Hepatocyte (in vitro differentiated cells): ENCODE measurements at regions not wholly inside any gene's neighbourhood (a gene's known extent, or its start where the extent isn't known, plus 50 kb on each side); places are given as distances from the start of the nearest gene placed in this dataset.

Experiments
- EZH2 ChIP-seq: fragments of 200-600 bp; sonication (generic); IDR thresholded peaks from 2 replicates; pipeline ENCODE4 v1.6.1; 2016; ENCODE audit warnings: antibody characterized with exemption, mild to moderate bottlenecking, borderline replicate concordance
- TF ChIP-seq, protein P1 (sequence below): fragments of 200-600 bp; sonication (generic); IDR thresholded peaks from 2 replicates; pipeline ENCODE4 v1.5.1; 2016; ENCODE audit warnings: antibody characterized with exemption, mild to moderate bottlenecking; ENCODE audit not compliant: poor library complexity

DNA sequence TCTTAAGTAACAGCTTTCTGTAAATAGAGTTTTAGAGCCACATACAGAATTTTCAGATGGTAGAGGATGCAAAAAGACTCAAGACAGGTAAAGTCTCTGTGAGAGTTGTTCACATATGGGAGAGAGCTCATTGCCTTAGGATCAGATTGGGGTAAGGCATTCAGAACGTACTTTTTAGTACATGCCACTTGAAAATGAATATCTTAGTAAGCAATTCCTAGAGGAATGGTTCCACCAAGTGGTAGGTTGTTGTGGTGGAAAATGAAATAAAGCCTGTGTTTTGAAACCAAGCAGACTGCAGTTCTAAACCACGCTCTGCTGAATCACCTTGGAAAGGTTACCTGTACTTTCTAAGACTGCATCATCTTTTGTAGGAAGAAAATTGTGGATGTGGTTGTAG, 547.0 kb upstream of the LCORL start:
- TF ChIP-seq, protein P1, sequence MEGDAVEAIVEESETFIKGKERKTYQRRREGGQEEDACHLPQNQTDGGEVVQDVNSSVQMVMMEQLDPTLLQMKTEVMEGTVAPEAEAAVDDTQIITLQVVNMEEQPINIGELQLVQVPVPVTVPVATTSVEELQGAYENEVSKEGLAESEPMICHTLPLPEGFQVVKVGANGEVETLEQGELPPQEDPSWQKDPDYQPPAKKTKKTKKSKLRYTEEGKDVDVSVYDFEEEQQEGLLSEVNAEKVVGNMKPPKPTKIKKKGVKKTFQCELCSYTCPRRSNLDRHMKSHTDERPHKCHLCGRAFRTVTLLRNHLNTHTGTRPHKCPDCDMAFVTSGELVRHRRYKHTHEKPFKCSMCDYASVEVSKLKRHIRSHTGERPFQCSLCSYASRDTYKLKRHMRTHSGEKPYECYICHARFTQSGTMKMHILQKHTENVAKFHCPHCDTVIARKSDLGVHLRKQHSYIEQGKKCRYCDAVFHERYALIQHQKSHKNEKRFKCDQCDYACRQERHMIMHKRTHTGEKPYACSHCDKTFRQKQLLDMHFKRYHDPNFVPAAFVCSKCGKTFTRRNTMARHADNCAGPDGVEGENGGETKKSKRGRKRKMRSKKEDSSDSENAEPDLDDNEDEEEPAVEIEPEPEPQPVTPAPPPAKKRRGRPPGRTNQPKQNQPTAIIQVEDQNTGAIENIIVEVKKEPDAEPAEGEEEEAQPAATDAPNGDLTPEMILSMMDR = peak; percentile 47
- TF ChIP-seq EZH2 = no peak
